ENCODE measurements at regions not wholly inside any gene's neighbourhood (a gene's known extent, or its start where the extent isn't known, plus 50 kb on each side); places are given as distances from the start of the nearest gene placed in this dataset.

- TF ChIP-seq CTCF (IDR thresholded peaks at IDR 0.05) (no peak), E2F1 (CRISPR knock-in tag; IDR thresholded peaks at IDR 0.05) (no peak), USF1 (CRISPR knock-in tag; IDR thresholded peaks at IDR 0.05) (no peak), GABPB1 (CRISPR knock-in tag; IDR thresholded peaks at IDR 0.05) (no peak), SP1 (CRISPR knock-in tag; conservative IDR thresholded peaks at IDR 0.05) (no peak), MAX (CRISPR knock-in tag; IDR thresholded peaks at IDR 0.05) (no peak), ZBTB43 (CRISPR knock-in tag; IDR thresholded peaks at IDR 0.05) (no peak), USF2 (CRISPR knock-in tag; IDR thresholded peaks at IDR 0.05) (no peak), IRF2 (CRISPR knock-in tag; IDR thresholded peaks at IDR 0.05; ENCODE audit: borderline replicate concordance, low read depth) (no peak), ZNF317 (CRISPR knock-in tag; IDR thresholded peaks at IDR 0.05; ENCODE audit: borderline replicate concordance, low read depth) (no peak), MLX (CRISPR knock-in tag; IDR thresholded peaks at IDR 0.05) (no peak), ZNF425 (CRISPR knock-in tag; conservative IDR thresholded peaks at IDR 0.05) (no peak), CREB1 (CRISPR knock-in tag; IDR thresholded peaks at IDR 0.05) (no peak)
Measured at GRCh38 chr17:57174591-57174990, 81.7 kb upstream of the MSI2 start.

All from WTC11 (cell line).